Thymus (tissue), 11 donors: ENCODE measurements at regions not wholly inside any gene's neighbourhood (a gene's known extent, or its start where the extent isn't known, plus 50 kb on each side); places are given as distances from the start of the nearest gene placed in this dataset.

Experiments used
- DNase-seq, 9 donors: peaks; one replicate each; pipeline ENCODE4 v3.0.0-alpha.2; 2013; ENCODE audit warnings: low spot score in 9 of 9, low read depth in 6 of 9, missing footprints in 1 of 9
- H3K27ac ChIP-seq, 2 donors: one replicate each; pipeline ENCODE4 v1.5.1; 2013; ENCODE audit warnings: control low read depth in 1 of 2, low read depth in 1 of 2, low read length in 1 of 2, mild to moderate bottlenecking in 1 of 2, moderate library complexity in 1 of 2
- H3K27me3 ChIP-seq, 2 donors: one replicate each; pipeline ENCODE4 v1.5.1; 2013; ENCODE audit warnings: low read length in 1 of 2; ENCODE audit not compliant: control insufficient read depth in 2 of 2, insufficient read depth in 1 of 2
- H3K36me3 ChIP-seq, 2 donors: one replicate each; pipeline ENCODE4 v1.5.1; 2013; ENCODE audit warnings: low read length in 1 of 2, mild to moderate bottlenecking in 1 of 2, moderate library complexity in 1 of 2; ENCODE audit not compliant: control insufficient read depth in 2 of 2, insufficient read depth in 2 of 2
- H3K4me1 ChIP-seq, 2 donors: one replicate each; pipeline ENCODE4 v1.5.1; 2013; ENCODE audit warnings: low read length in 2 of 2; ENCODE audit not compliant: control insufficient read depth in 2 of 2, insufficient read depth in 2 of 2
- H3K4me3 ChIP-seq, 2 donors: one replicate each; pipeline ENCODE4 v1.5.1; 2013; ENCODE audit warnings: low read length in 2 of 2, control low read depth in 1 of 2, mild to moderate bottlenecking in 1 of 2
- H3K9me3 ChIP-seq, 2 donors: one replicate each; pipeline ENCODE4 v1.5.1; 2013; ENCODE audit warnings: low read length in 1 of 2, mild to moderate bottlenecking in 1 of 2; ENCODE audit not compliant: control insufficient read depth in 2 of 2, insufficient read depth in 1 of 2
- WGBS: extraction: QIAGEN DNeasy Blood & Tissue Kit; methylation state at CpG from one replicate; pipeline ENCODE4 v1.1.7; 2013; 5-methylcytosine and 5-hydroxymethylcytosine counted together
- donor health status: healthy.

DNA sequence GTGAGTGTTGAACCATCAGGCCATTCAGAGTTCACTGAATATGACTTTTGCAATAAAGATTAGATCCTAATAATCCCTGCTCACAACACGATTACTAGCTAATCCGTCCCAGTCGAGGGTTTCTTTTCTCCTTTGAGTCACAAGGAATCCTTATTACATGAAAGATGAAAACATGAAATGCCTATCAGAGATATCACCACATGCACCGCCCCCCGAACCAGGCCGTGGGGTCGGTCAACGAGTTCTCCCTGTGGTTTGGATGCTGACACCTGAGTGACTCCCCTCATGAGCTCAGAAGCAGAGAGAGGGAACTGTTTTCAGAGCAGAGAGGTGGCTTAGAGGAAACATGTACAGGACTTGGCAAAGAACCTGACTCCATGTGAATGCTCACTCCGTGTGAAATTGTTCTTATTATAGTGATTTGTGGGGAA lies 263.3 kb downstream of the ETS1 start:
- Histone ChIP-seq H3K36me3 (no peaks in the 10 kb centered on the region), H3K27ac (peak overlapping the region; percentile 95 to 96), H3K27me3 (no peaks in the 10 kb centered on the region), H3K4me3 (no peak overlapping the region), H3K9me3 (no peaks in the 10 kb centered on the region), H3K4me1 (peaks cover 34 to 61% of the 10 kb centered on the region in 2 donors)
- WGBS = 36% methylated on average over 9 of the region's 9 CpGs
- no peak for DNase-seq

- Histone ChIP-seq H3K27ac (peak overlapping the region; percentile 67 to 96), H3K4me1 (peaks cover 34 to 63% of the 10 kb centered on the region in 2 donors)
Measured at GRCh38 chr11:128323381-128323780, 264.0 kb downstream of the ETS1 start.

DNA sequence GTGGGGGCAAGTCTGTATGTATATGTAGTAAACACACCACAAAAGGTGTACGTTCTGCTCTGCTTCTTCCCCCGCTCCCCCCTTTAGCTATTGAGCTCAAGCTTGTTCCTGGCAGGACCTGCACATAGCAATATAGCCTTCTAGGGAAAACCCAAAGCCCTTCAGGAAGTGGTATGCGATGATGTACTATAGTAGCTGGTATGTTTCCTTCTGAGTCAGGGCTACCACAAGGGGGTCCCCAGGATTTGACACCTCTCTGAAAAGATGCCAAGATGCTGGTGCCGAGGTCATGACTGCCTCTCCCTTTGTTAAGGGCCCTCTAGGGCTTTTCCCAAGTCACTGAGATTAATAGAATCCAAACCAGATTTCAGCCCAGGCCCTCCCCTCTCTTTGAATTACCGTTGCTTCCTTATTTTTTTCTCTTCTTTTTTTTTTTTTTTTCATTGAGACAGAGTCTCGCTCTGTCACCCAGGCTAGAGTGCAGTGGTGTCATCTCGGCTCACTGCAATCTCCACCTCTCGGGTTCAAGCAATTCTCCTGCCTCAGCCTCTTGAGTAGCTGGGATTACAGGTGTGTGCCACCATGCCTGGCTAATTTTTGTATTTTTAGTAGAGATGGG lies 268.4 kb downstream of the ETS1 start:
- Histone ChIP-seq H3K27me3 (no peaks in the 10 kb centered on the region), H3K4me1 (peaks cover 18 to 38% of the 10 kb centered on the region in 2 donors), H3K27ac (peak overlapping the region; percentile 7 to 15), H3K4me3 (no peak overlapping the region), H3K9me3 (peaks cover 5 to 11% of the 10 kb centered on the region in 2 donors), H3K36me3 (no peaks in the 10 kb centered on the region)
- DNase-seq = peak in 1 of 9 donors; percentile 72
- 52% methylated on average over 8 of the region's 8 CpGs for WGBS

More at GRCh38 chr11:128323381-128323780, 264.0 kb downstream of the ETS1 start:
- Histone ChIP-seq H3K9me3 (no peaks in the 10 kb centered on the region), H3K4me3 (no peak overlapping the region), H3K27me3 (no peaks in the 10 kb centered on the region), H3K36me3 (no peaks in the 10 kb centered on the region)
- DNase-seq = peak in 2 of 9 donors; percentile 59 to 80
- WGBS = 89% methylated on average over 2 of the region's 2 CpGs

DNA sequence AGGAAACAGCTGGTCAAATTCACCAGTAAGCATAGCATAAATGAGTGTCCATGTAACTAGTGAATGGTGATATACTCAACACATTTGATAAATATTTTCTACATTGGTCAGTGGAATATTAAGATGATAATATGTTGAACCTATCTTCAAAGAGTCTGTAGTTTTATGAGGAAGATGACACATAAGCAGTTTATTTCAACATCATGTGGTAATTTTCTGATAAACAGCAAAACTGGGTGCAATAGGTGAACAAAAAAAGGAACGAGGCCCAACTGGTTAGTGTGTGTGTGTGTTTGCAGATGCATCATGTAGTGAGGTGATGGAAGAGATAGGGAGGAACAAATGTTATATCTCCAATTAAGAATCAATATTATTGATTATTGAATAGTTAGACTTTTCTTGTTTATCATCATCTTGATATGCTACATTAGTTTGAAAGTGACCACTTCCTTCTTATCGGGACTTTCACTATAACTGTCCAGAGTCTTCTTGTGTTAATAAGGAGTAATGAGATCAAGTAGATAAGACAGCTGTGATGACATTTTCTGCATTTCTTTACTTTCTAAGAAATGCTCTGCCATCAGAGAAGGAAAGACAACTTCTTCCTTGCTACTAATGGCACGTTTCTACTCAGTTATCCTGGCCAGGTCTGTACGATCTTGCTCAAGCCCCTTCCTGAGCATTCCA lies 270.7 kb downstream of the ETS1 start:
- no peak for DNase-seq
- no peak overlapping the region for H3K27ac ChIP-seq
- H3K9me3 ChIP-seq = peaks cover 5 to 11% of the 10 kb centered on the region in 2 donors
- no peaks in the 10 kb centered on the region for H3K27me3 ChIP-seq
- H3K36me3 ChIP-seq = no peaks in the 10 kb centered on the region
- H3K4me1 ChIP-seq = peaks cover 5 to 21% of the 10 kb centered on the region in 2 donors
- no peak overlapping the region for H3K4me3 ChIP-seq
- 94% methylated on average over 4 of the region's 4 CpGs for WGBS

DNA sequence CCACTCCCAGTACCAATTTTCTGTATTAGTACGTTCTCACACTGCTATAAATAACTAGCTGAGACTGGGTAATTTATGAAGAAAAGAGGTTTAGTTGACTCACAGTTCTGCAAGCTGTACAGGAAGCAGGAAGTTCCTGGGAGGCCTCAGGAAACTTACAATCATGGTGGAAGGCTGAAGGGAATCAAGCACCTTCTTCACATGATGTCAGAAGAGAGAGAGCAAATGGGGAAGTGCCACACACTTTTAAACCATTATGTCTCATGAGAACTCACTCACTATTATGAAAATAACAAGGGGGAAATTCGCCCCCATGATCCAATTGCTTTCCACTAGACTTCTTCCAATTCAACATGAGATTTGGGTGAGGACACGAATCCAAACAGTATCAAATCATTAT lies 271.4 kb downstream of the ETS1 start:
- Histone ChIP-seq H3K27ac (no peak overlapping the region), H3K27me3 (no peaks in the 10 kb centered on the region), H3K9me3 (peaks cover 5 to 11% of the 10 kb centered on the region in 2 donors), H3K4me3 (no peak overlapping the region), H3K4me1 (peaks cover 9 to 27% of the 10 kb centered on the region in 2 donors), H3K36me3 (no peaks in the 10 kb centered on the region)
- DNase-seq = no peak
- 94% methylated on average over 3 of the region's 3 CpGs for whole genome bisulfite sequencing

- H3K9me3 ChIP-seq = peaks cover 5 to 11% of the 10 kb centered on the region in 2 donors
- H3K4me3 ChIP-seq = no peak overlapping the region
Measured at GRCh38 chr11:128313931-128314330, 273.4 kb downstream of the ETS1 start.

DNA sequence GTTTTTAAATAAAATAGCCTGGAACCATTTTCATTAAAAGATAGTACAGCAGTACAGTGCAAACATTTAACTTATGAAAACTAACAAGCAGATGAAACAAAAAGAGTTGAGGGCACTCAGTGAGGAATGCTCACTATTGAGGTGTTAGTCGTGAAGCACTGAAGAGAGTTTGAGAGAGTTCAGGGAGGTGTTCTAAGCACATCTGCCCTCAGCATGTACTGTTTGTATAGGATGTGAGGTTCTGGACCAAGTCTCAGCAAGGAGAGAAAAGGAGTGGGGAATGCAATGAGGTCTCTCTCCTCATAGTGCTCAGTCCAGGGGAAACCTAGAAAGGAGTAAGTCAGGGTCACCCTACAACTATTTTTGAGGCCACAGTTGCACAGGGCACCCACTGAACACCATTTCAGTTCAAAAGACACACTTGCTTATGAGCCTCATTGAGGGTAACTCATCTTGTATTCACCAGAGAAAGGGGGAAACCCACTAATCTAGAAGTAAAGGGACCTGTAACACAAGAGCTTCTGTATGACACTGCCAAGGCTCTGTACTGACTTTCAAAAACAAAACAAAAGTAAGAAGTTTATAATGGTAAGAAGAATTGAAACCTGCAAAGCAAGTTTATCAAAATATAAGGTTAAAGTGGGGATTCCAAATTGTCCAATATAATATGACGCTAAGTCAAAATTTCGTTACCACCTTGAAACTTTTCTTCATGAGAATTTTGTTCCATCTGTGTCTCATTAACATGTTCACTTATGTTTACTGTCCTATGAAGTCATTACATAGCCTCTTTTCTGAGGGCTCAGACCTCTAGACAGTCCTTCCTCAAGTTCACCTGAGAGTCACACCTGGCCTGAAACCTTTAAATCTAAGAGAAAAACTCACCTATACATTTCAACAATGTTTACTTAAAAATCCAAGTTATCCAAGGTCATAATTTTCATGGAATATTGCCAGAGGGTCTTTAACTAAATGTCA lies 275.3 kb downstream of the ETS1 start:
- Histone ChIP-seq H3K27ac (peak overlapping the region; percentile 68 to 69), H3K4me3 (no peak overlapping the region), H3K36me3 (no peaks in the 10 kb centered on the region), H3K4me1 (peaks cover 34 to 51% of the 10 kb centered on the region in 2 donors), H3K27me3 (no peaks in the 10 kb centered on the region), H3K9me3 (peaks cover 5 to 11% of the 10 kb centered on the region in 2 donors)
- WGBS = 57% methylated on average over 3 of the region's 3 CpGs
- DNase-seq = peak in 1 of 9 donors; percentile 57

More at GRCh38 chr11:128313931-128314330, 273.4 kb downstream of the ETS1 start:
- no peak for DNase-seq
- H3K27ac ChIP-seq = no peak overlapping the region
- H3K4me1 ChIP-seq = peaks cover 27 to 39% of the 10 kb centered on the region in 2 donors
- no peaks in the 10 kb centered on the region for H3K27me3 ChIP-seq
- WGBS = 98% methylated on average over 1 of the region's 1 CpG
- no peaks in the 10 kb centered on the region for H3K36me3 ChIP-seq

DNA sequence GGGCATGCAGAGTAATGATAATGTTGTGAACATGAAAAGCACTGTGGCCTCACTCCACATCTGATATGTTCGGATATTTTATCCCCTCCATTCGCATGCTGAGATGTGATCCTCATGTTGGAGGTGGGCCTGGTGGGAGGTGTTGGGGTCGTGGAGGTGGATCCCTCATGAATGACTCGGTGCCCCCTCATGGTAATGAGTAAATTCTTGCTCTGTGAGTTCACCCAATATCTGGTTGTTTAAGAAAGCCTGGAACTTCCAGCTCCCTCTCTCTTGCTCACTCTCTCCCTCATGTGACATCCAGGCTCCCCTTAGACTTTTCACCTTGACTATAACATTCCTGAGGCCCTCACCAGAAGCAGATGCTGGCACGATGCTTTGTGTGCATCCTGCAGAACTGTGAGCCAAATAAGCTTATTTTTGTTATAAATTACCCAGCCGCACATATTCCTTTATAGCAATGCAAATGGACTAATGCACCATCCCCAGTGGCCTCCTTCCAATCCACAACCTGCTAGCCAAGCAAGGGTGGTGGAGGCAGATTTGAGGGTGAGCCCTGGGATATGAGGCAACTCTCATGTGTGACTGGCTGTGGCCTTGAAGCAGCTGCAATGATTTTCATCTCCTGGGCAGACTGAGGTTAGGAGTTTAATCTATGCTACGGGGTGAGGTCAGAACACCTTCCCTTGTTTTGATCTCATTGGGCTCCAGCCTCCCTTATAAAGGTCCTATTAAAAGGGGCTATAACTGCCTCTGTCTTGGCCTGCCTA lies 276.5 kb downstream of the ETS1 start:
- H3K4me3 ChIP-seq = no peak overlapping the region
- H3K9me3 ChIP-seq = peaks cover 5 to 11% of the 10 kb centered on the region in 2 donors
- H3K27ac ChIP-seq = peak overlapping the region; percentile 34 to 58
- peaks cover 40 to 60% of the 10 kb centered on the region in 2 donors for H3K4me1 ChIP-seq
- WGBS = 90% methylated on average over 7 of the region's 7 CpGs
- no peaks in the 10 kb centered on the region for H3K27me3 ChIP-seq
- no peaks in the 10 kb centered on the region for H3K36me3 ChIP-seq
- DNase-seq = no peak
